ENCODE measurements at regions not wholly inside any gene's neighbourhood (a gene's known extent, or its start where the extent isn't known, plus 50 kb on each side); places are given as distances from the start of the nearest gene placed in this dataset.
"Not testable (repeated sequence)": the region's sequence is repeated elsewhere in the genome, so short reads cannot be mapped to it uniquely, and the experiment has no call there.

- TF ChIP-seq SPI1 (IDR thresholded peaks at IDR 0.05; ENCODE audit: borderline replicate concordance, low read depth): no peak
- H3K27me3 ChIP-seq (ENCODE audit: insufficient read depth, poor library complexity, severe bottlenecking): no peaks in the 10 kb centered on the region
- no peak overlapping the region for H3K27ac ChIP-seq (replicated peaks)
- DNase-seq (ENCODE audit: low read depth in 1 of 2, low spot score in 1 of 2): no peak
- no peak overlapping the region for H3K4me3 ChIP-seq (replicated peaks; ENCODE audit: insufficient read depth, low read length)
Measured at GRCh38 chr1:14426854-14427253, 171.6 kb upstream of the KAZN start.

- no peak overlapping the region for H3K27ac ChIP-seq (replicated peaks)
- TF ChIP-seq REST (IDR thresholded peaks at IDR 0.05; ENCODE audit: insufficient replicate concordance, low read depth) (no peak), POLR2AphosphoS5 (IDR thresholded peaks at IDR 0.05; ENCODE audit: low read depth) (no peak), SPI1 (IDR thresholded peaks at IDR 0.05; ENCODE audit: borderline replicate concordance, low read depth) (no peak), CTCF (IDR thresholded peaks at IDR 0.05; ENCODE audit: insufficient read depth, low read length) (no peak), GABPA (IDR thresholded peaks at IDR 0.05; ENCODE audit: low read depth) (no peak)
- DNase-seq (ENCODE audit: low read depth in 1 of 2, low spot score in 1 of 2): no peak
- no peak overlapping the region for H3K4me3 ChIP-seq (replicated peaks; ENCODE audit: insufficient read depth, low read length)
- no peaks in the 10 kb centered on the region for H3K27me3 ChIP-seq (ENCODE audit: insufficient read depth, poor library complexity, severe bottlenecking)
Measured at GRCh38 chr1:14429577-14429976, 168.9 kb upstream of the KAZN start.

GRCh38 chr1:14432728-14433127 lies 165.8 kb upstream of the KAZN start:
- H3K27ac ChIP-seq (replicated peaks); DNase-seq (ENCODE audit: low read depth in 1 of 2, low spot score in 1 of 2); H3K27me3 ChIP-seq (ENCODE audit: insufficient read depth, poor library complexity, severe bottlenecking); H3K4me3 ChIP-seq (replicated peaks; ENCODE audit: insufficient read depth, low read length): not testable (repeated sequence)

GRCh38 chr1:14435368-14436023 lies 163.0 kb upstream of the KAZN start:
- no peaks in the 10 kb centered on the region for H3K27me3 ChIP-seq (ENCODE audit: insufficient read depth, poor library complexity, severe bottlenecking)
- no peak for TF ChIP-seq CTCF (IDR thresholded peaks at IDR 0.05; ENCODE audit: insufficient read depth, low read length)
- no peak for TF ChIP-seq GABPA (IDR thresholded peaks at IDR 0.05; ENCODE audit: low read depth)
- TF ChIP-seq REST (IDR thresholded peaks at IDR 0.05; ENCODE audit: insufficient replicate concordance, low read depth): no peak
- no peak for TF ChIP-seq SPI1 (IDR thresholded peaks at IDR 0.05; ENCODE audit: borderline replicate concordance, low read depth)
- TF ChIP-seq POLR2AphosphoS5 (IDR thresholded peaks at IDR 0.05; ENCODE audit: low read depth): no peak
- DNase-seq (ENCODE audit: low read depth in 1 of 2, low spot score in 1 of 2): no peak
- no peak overlapping the region for H3K4me3 ChIP-seq (replicated peaks; ENCODE audit: insufficient read depth, low read length)
- no peak overlapping the region for H3K27ac ChIP-seq (replicated peaks)

- Histone ChIP-seq H3K4me3 (replicated peaks; ENCODE audit: insufficient read depth, low read length) (no peak overlapping the region), H3K27ac (replicated peaks) (no peak overlapping the region), H3K27me3 (ENCODE audit: insufficient read depth, poor library complexity, severe bottlenecking) (no peaks in the 10 kb centered on the region)
- TF ChIP-seq GABPA (IDR thresholded peaks at IDR 0.05; ENCODE audit: low read depth): no peak
- TF ChIP-seq REST (IDR thresholded peaks at IDR 0.05; ENCODE audit: insufficient replicate concordance, low read depth): no peak
- TF ChIP-seq SPI1 (IDR thresholded peaks at IDR 0.05; ENCODE audit: borderline replicate concordance, low read depth): no peak
- no peak for TF ChIP-seq CTCF (IDR thresholded peaks at IDR 0.05; ENCODE audit: insufficient read depth, low read length)
- TF ChIP-seq POLR2AphosphoS5 (IDR thresholded peaks at IDR 0.05; ENCODE audit: low read depth): no peak
- DNase-seq (ENCODE audit: low read depth in 1 of 2, low spot score in 1 of 2): no peak
Measured at GRCh38 chr1:14437417-14437918, 161.0 kb upstream of the KAZN start.
